ENCODE measurements at regions not wholly inside any gene's neighbourhood (a gene's known extent, or its start where the extent isn't known, plus 50 kb on each side); places are given as distances from the start of the nearest gene placed in this dataset.

- Histone ChIP-seq H3K27me3 (replicated peaks; ENCODE audit: insufficient read depth) (no peaks in the 10 kb centered on the region), H3K27ac (no peak overlapping the region), H3K4me3 (no peak overlapping the region), H3K36me3 (no peaks in the 10 kb centered on the region), H3K4me1 (replicated peaks) (no peaks in the 10 kb centered on the region), H3K9me3 (no peaks in the 10 kb centered on the region)
- DNase-seq (ENCODE audit: low spot score) = no peak
- 87% methylated on average over 3 of the region's 3 CpGs for WGBS
- TF ChIP-seq CTCF (IDR thresholded peaks at IDR 0.05) (no peak), POLR2A (IDR thresholded peaks at IDR 0.05) (no peak), POLR2AphosphoS5 (IDR thresholded peaks at IDR 0.05) (no peak)
- intact Hi-C loops (cut with DNase I) = no loop called here
These were observed 77.6 kb upstream of the RAB6C start for GRCh38 chr2:129901754-129902415.

- no peak for TF ChIP-seq POLR2AphosphoS5 (IDR thresholded peaks at IDR 0.05)
- no peak for TF ChIP-seq CTCF (IDR thresholded peaks at IDR 0.05)
- no peak for TF ChIP-seq POLR2A (IDR thresholded peaks at IDR 0.05)
- intact Hi-C loops (cut with DNase I) = no loop called here
- DNase-seq (ENCODE audit: low spot score) = no peak
- WGBS = 87% methylated on average over 20 of the region's 20 CpGs
- no peaks in the 10 kb centered on the region for H3K9me3 ChIP-seq
- no peak overlapping the region for H3K4me3 ChIP-seq
- H3K27me3 ChIP-seq (replicated peaks; ENCODE audit: insufficient read depth) = no peaks in the 10 kb centered on the region
- H3K4me1 ChIP-seq (replicated peaks) = no peaks in the 10 kb centered on the region
- no peak overlapping the region for H3K27ac ChIP-seq
- no peaks in the 10 kb centered on the region for H3K36me3 ChIP-seq
These were observed 76.5 kb upstream of the RAB6C start for GRCh38 chr2:129902731-129903585.

- Histone ChIP-seq H3K9me3 (no peaks in the 10 kb centered on the region), H3K27ac (no peak overlapping the region), H3K4me3 (no peak overlapping the region), H3K36me3 (no peaks in the 10 kb centered on the region), H3K27me3 (replicated peaks; ENCODE audit: insufficient read depth) (no peaks in the 10 kb centered on the region), H3K4me1 (replicated peaks) (no peaks in the 10 kb centered on the region)
- WGBS = 75% methylated on average over 17 of the region's 17 CpGs
- TF ChIP-seq CTCF (IDR thresholded peaks at IDR 0.05) (no peak), POLR2A (IDR thresholded peaks at IDR 0.05) (no peak)
- DNase-seq (ENCODE audit: low spot score) = no peak
- intact Hi-C loops (cut with DNase I) = no loop called here
These were observed 75.7 kb upstream of the RAB6C start for GRCh38 chr2:129903586-129904425.

GRCh38 chr2:129904532-129905446, 74.7 kb upstream of the RAB6C start:
- H3K27ac ChIP-seq = no peak overlapping the region
- DNase-seq (ENCODE audit: low spot score) = no peak
- 81% methylated on average over 20 of the region's 20 CpGs for WGBS
- TF ChIP-seq CTCF (IDR thresholded peaks at IDR 0.05) (no peak), POLR2A (IDR thresholded peaks at IDR 0.05) (no peak)
- H3K9me3 ChIP-seq = no peaks in the 10 kb centered on the region
- H3K36me3 ChIP-seq = no peaks in the 10 kb centered on the region
- H3K4me3 ChIP-seq = no peak overlapping the region
- intact Hi-C loops (cut with DNase I) = no loop called here
- no peaks in the 10 kb centered on the region for H3K27me3 ChIP-seq (replicated peaks; ENCODE audit: insufficient read depth)
- H3K4me1 ChIP-seq (replicated peaks) = no peaks in the 10 kb centered on the region

All from prostate gland (tissue), 2 donors.